H1 (cell line): ENCODE measurements at regions not wholly inside any gene's neighbourhood (a gene's known extent, or its start where the extent isn't known, plus 50 kb on each side); places are given as distances from the start of the nearest gene placed in this dataset.

Experiments
- CTCF ChIA-PET: fragments of 300-600 bp; sonication (Branson Sonifier 250); formaldehyde crosslinking; loops from one replicate; lab custom pipeline; 2021; ENCODE audit not compliant: partially characterized antibody; lab: Charles Lee
- POLR2A ChIA-PET: fragments of 300-600 bp; sonication (Branson Sonifier 250); formaldehyde crosslinking; loops from one replicate; lab custom pipeline; 2021; ENCODE audit warnings: inconsistent platforms; ENCODE audit not compliant: partially characterized antibody; lab: Charles Lee
- DNase-seq, 2 experiments: peaks; one replicate each; pipeline versions ENCODE4 v3.0.0 to v3.0.0-alpha.2; 2010 to 2022; ENCODE audit warnings: low spot score in 2 of 2, low read depth in 1 of 2, mixed read lengths in 1 of 2
- FAIRE-seq: peaks from 2 replicates; lab custom pipeline; 2011; peaks lifted over from hg19 to GRCh38; lab: Jason Lieb, UNC
- H2AFZ ChIP-seq: 2 replicates; pipeline ENCODE4 v1.8.1; 2012; ENCODE audit warnings: low read length, inconsistent platforms
- H2AK5ac ChIP-seq: 2 replicates; pipeline ENCODE4 v1.6.1; 2013; ENCODE audit warnings: low read depth, low read length
- H2BK120ac ChIP-seq: replicated peaks from 2 replicates; pipeline ENCODE3; 2013; ENCODE audit warnings: low read depth, low read length, inconsistent platforms
- H2BK12ac ChIP-seq: 2 replicates; pipeline ENCODE4 v1.6.1; 2013; ENCODE audit warnings: low read depth, low read length
- H2BK15ac ChIP-seq: 2 replicates; pipeline ENCODE4 v1.6.1; 2013; ENCODE audit warnings: low read length
- H2BK20ac ChIP-seq: 2 replicates; pipeline ENCODE4 v1.6.1; 2013; ENCODE audit warnings: low read length
- H2BK5ac ChIP-seq: 2 replicates; pipeline ENCODE4 v1.6.1; 2013; ENCODE audit warnings: low read depth, low read length
- H3K14ac ChIP-seq: 2 replicates; pipeline ENCODE4 v1.6.1; 2013; ENCODE audit warnings: inconsistent platforms; ENCODE audit not compliant: insufficient read length
- H3K18ac ChIP-seq: 2 replicates; pipeline ENCODE4 v1.6.1; 2013; ENCODE audit warnings: low read length; ENCODE audit errors: extremely low read depth
- H3K23ac ChIP-seq: 2 replicates; pipeline ENCODE4 v1.6.1; 2013; ENCODE audit warnings: inconsistent platforms; ENCODE audit not compliant: insufficient read length
- H3K23me2 ChIP-seq: 2 replicates; pipeline ENCODE4 v1.6.1; 2013; ENCODE audit warnings: low read depth, low read length
- H3K27ac ChIP-seq: 2 replicates; pipeline ENCODE4 v1.6.1; 2011; ENCODE audit warnings: low read depth, low read length, inconsistent platforms
- H3K27me3 ChIP-seq, 4 experiments: replicated peaks in 1 of 4; 1 replicate in 1 of 4; 2 replicates in 3 of 4; pipeline versions ENCODE4 v1.6.1 to v1.8.1; 2011 to 2013; ENCODE audit warnings: low read length in 3 of 4, mild to moderate bottlenecking in 3 of 4, inconsistent platforms in 2 of 4, mixed read lengths in 2 of 4, moderate library complexity in 1 of 4; ENCODE audit not compliant: control insufficient read depth in 3 of 4, insufficient read depth in 3 of 4; ENCODE audit errors: extremely low read depth in 1 of 4
- H3K36me3 ChIP-seq, 4 experiments: 2 replicates each; pipeline versions ENCODE4 v1.6.1 to v1.8.1; 2011 to 2013; ENCODE audit warnings: mild to moderate bottlenecking in 4 of 4, low read length in 3 of 4, moderate library complexity in 2 of 4, control low read depth in 1 of 4, inconsistent platforms in 1 of 4; ENCODE audit not compliant: insufficient read depth in 4 of 4, control insufficient read depth in 2 of 4
- H3K4ac ChIP-seq: replicated peaks from 2 replicates; pipeline ENCODE3; 2013; ENCODE audit warnings: low read length, low read depth, mixed read lengths, inconsistent platforms; ENCODE audit not compliant: insufficient read length
- H3K4me1 ChIP-seq, 4 experiments: replicated peaks in 1 of 4; 1 replicate in 1 of 4; 2 replicates in 3 of 4; pipeline versions ENCODE4 v1.6.1 to v1.8.1; 2011 to 2013; ENCODE audit warnings: low read length in 3 of 4, inconsistent platforms in 2 of 4, mixed read lengths in 1 of 4; ENCODE audit not compliant: insufficient read depth in 4 of 4, control insufficient read depth in 3 of 4
- H3K4me2 ChIP-seq, 2 experiments: 2 replicates each; pipeline versions ENCODE4 v1.6.1 to v1.8.1; 2011 to 2013; ENCODE audit warnings: low read depth in 2 of 2, low read length in 2 of 2, control low read depth in 1 of 2, inconsistent platforms in 1 of 2, mild to moderate bottlenecking in 1 of 2; ENCODE audit not compliant: insufficient read depth in 1 of 2
- H3K4me3 ChIP-seq, 4 experiments: fragments of 200-600, 300-600 bp in 1 of 4; sonication (generic), shearing (Covaris generic), sonication (Bioruptor Twin) in 1 of 4; 2 replicates each; pipeline versions ENCODE4 v1.5.1 to v1.8.1; 2011 to 2016; ENCODE audit warnings: low read length in 4 of 4, low read depth in 3 of 4, control low read depth in 2 of 4, inconsistent platforms in 2 of 4, mild to moderate bottlenecking in 2 of 4, mixed read lengths in 1 of 4, moderate library complexity in 1 of 4; ENCODE audit not compliant: insufficient read depth in 2 of 4; ENCODE audit errors: extremely low read depth in 1 of 4
- H3K56ac ChIP-seq: replicated peaks from 2 replicates; pipeline ENCODE3; 2013; ENCODE audit warnings: low read depth, mild to moderate bottlenecking, mixed read lengths, low read length, inconsistent platforms; ENCODE audit not compliant: insufficient read length
- H3K79me1 ChIP-seq: 2 replicates; pipeline ENCODE4 v1.6.1; 2013; ENCODE audit warnings: low read depth, low read length, control low read depth
- H3K79me2 ChIP-seq, 2 experiments: 2 replicates each; pipeline versions ENCODE4 v1.6.1 to v1.8.1; 2012 to 2013; ENCODE audit warnings: low read length in 2 of 2, mild to moderate bottlenecking in 2 of 2, inconsistent platforms in 1 of 2; ENCODE audit not compliant: insufficient read depth in 2 of 2, control insufficient read depth in 1 of 2
- H3K9ac ChIP-seq, 4 experiments: replicated peaks in 1 of 4; 1 replicate in 1 of 4; 2 replicates in 3 of 4; pipeline versions ENCODE4 v1.6.1 to v1.8.1; 2011 to 2013; ENCODE audit warnings: low read depth in 3 of 4, low read length in 3 of 4, control low read depth in 2 of 4, mild to moderate bottlenecking in 2 of 4, moderate library complexity in 2 of 4, inconsistent platforms in 1 of 4; ENCODE audit errors: extremely low read depth in 1 of 4
- H3K9me3 ChIP-seq, 2 experiments: 2 replicates each; pipeline versions ENCODE4 v1.6.1 to v1.8.1; 2012 to 2013; ENCODE audit warnings: mild to moderate bottlenecking in 2 of 2, moderate library complexity in 2 of 2, control low read depth in 1 of 2, inconsistent platforms in 1 of 2, low read depth in 1 of 2, low read length in 1 of 2, mixed read lengths in 1 of 2; ENCODE audit not compliant: insufficient read depth in 2 of 2
- H4K20me1 ChIP-seq, 2 experiments: replicated peaks in 1 of 2; 2 replicates each; pipeline versions ENCODE3 to v1.8.1; 2011 to 2013; ENCODE audit warnings: inconsistent platforms in 2 of 2, low read length in 2 of 2, mild to moderate bottlenecking in 1 of 2; ENCODE audit not compliant: insufficient read depth in 2 of 2, control insufficient read depth in 1 of 2
- H4K5ac ChIP-seq: 2 replicates; pipeline ENCODE4 v1.6.1; 2013; ENCODE audit warnings: low read length, low read depth, mixed read lengths, inconsistent platforms; ENCODE audit not compliant: insufficient read length
- H4K8ac ChIP-seq: 2 replicates; pipeline ENCODE4 v1.8.0; 2013; ENCODE audit warnings: mild to moderate bottlenecking, moderate library complexity, low read length, inconsistent platforms; ENCODE audit not compliant: insufficient read depth; ENCODE audit errors: extremely low read depth
- H4K91ac ChIP-seq: replicated peaks from 2 replicates; pipeline ENCODE3; 2013; ENCODE audit warnings: low read length, mixed read lengths, inconsistent platforms; ENCODE audit not compliant: insufficient read length
- ASH2L ChIP-seq: fragments of 200-600, 300-600 bp; sonication (generic); IDR thresholded peaks from one replicate; pipeline ENCODE4 v1.7.1; 2017; ENCODE audit warnings: low read length
- ATF2 ChIP-seq: IDR thresholded peaks from 2 replicates; pipeline ENCODE4 v1.6.1; 2012; ENCODE audit warnings: low read length, inconsistent platforms
- CHD2 ChIP-seq: IDR thresholded peaks from 2 replicates; pipeline ENCODE4 v1.6.1; 2012; ENCODE audit warnings: low read length, improper control_type of control experiment
- CREB1 ChIP-seq: IDR thresholded peaks from 2 replicates; pipeline ENCODE4 v1.6.1; 2012; ENCODE audit warnings: inconsistent platforms
- CTBP2 ChIP-seq: IDR thresholded peaks from 2 replicates; pipeline ENCODE4 v1.7.0; 2011; ENCODE audit warnings: borderline replicate concordance, mild to moderate bottlenecking, moderate library complexity, mixed read lengths, low read length; ENCODE audit not compliant: insufficient read depth, insufficient read length
- EP300 ChIP-seq, 2 experiments: IDR thresholded peaks; 1 replicate in 1 of 2; 2 replicates in 1 of 2; pipeline ENCODE4 v1.6.1; 2011 to 2012; ENCODE audit warnings: low read depth in 2 of 2, low read length in 2 of 2, mild to moderate bottlenecking in 2 of 2, borderline replicate concordance in 1 of 2, inconsistent platforms in 1 of 2, moderate library complexity in 1 of 2
- EZH2 ChIP-seq: fragments of 200-600 bp; sonication (generic); IDR thresholded peaks from 2 replicates; pipeline ENCODE4 v1.7.1; 2012; ENCODE audit warnings: low read depth, mild to moderate bottlenecking, moderate library complexity, low read length, inconsistent platforms; ENCODE audit not compliant: severe bottlenecking
- JUN ChIP-seq: IDR thresholded peaks from 2 replicates; pipeline ENCODE4 v1.6.1; 2011; ENCODE audit warnings: low read depth, mild to moderate bottlenecking, improper control_type of control experiment, low read length
- JUND ChIP-seq: IDR thresholded peaks from 2 replicates; pipeline ENCODE4 v1.6.1; 2011; ENCODE audit warnings: mild to moderate bottlenecking, improper control_type of control experiment, low read length
- KDM1A ChIP-seq: fragments of 200-600, 300-600 bp; sonication (generic); IDR thresholded peaks from 2 replicates; pipeline ENCODE4 v1.7.1; 2016; ENCODE audit warnings: mild to moderate bottlenecking, low read length, borderline replicate concordance
- SIN3A ChIP-seq, 2 experiments: IDR thresholded peaks in 1 of 2; conservative IDR thresholded peaks in 1 of 2; 2 replicates each; pipeline ENCODE4 v1.6.1; 2011 to 2012; ENCODE audit warnings: low read length in 2 of 2, improper control_type of control experiment in 1 of 2, low read depth in 1 of 2, mild to moderate bottlenecking in 1 of 2
- SIRT6 ChIP-seq: IDR thresholded peaks from one replicate; pipeline ENCODE4 v1.7.1; 2012; ENCODE audit warnings: low read length, inconsistent platforms
- TAF1 ChIP-seq: IDR thresholded peaks from 2 replicates; pipeline ENCODE4 v1.6.1; 2011; ENCODE audit warnings: mild to moderate bottlenecking, low read depth, low read length
- TBP ChIP-seq: IDR thresholded peaks from 2 replicates; pipeline ENCODE4 v1.6.1; 2011; ENCODE audit warnings: low read depth, low read length, improper control_type of control experiment
- WGBS, 2 experiments: shearing (Covaris generic) in 1 of 2; methylation state at CpG; one replicate each; pipeline versions ENCODE4 v1.1.6 to v1.1.7; 2013 to 2015; ENCODE audit warnings: low lambda C conversion rate in 2 of 2, mixed read lengths in 2 of 2, inconsistent platforms in 1 of 2, low coverage in 1 of 2, missing lambda C conversion rate in 1 of 2; ENCODE audit not compliant: insufficient replicate concordance in 2 of 2, insufficient coverage in 1 of 2, insufficient read length in 1 of 2; ENCODE audit errors: extremely low coverage in 1 of 2, missing lambda C conversion rate in 1 of 2; 5-methylcytosine and 5-hydroxymethylcytosine counted together

GRCh38 chr6:85355816-85356215 lies 94.1 kb upstream of the NT5E start:
- Histone ChIP-seq H3K9ac (no peak overlapping the region), H3K9me3 (no peaks in the 10 kb centered on the region), H3K27me3 (no peaks in the 10 kb centered on the region), H2BK12ac (no peak overlapping the region), H3K18ac (no peak overlapping the region), H3K36me3 (no peaks in the 10 kb centered on the region), H3K79me1 (no peaks in the 10 kb centered on the region), H4K8ac (no peak overlapping the region), H2BK20ac (no peak overlapping the region), H3K79me2 (no peaks in the 10 kb centered on the region), H4K91ac (no peak overlapping the region), H4K20me1 (no peaks in the 10 kb centered on the region), H3K14ac (no peak overlapping the region), H3K4me2 (no peak overlapping the region), H3K4me3 (no peak overlapping the region), H3K27ac (no peak overlapping the region), H2BK120ac (no peak overlapping the region), H3K23ac (no peak overlapping the region), H4K5ac (no peak overlapping the region), H2BK5ac (no peak overlapping the region), H2AFZ (no peak overlapping the region), H2BK15ac (no peak overlapping the region), H3K23me2 (no peaks in the 10 kb centered on the region), H3K4me1 (no peaks in the 10 kb centered on the region), H3K4ac (no peak overlapping the region), H3K56ac (no peak overlapping the region), H2AK5ac (no peak overlapping the region)
- FAIRE-seq (no peak), DNase-seq (no peak)
- POLR2A ChIA-PET: no interaction called here
- CTCF ChIA-PET: interaction anchor here (0.5 to 4.8 kb wide), 18 partner anchors 12 to 237 kb away, joined by 3 to 153 read pairs (median 4); no protein-coding TSS in a partner anchor
- 62% methylated on average over 2 of the region's 2 CpGs; no CpG with 5 or more reads in 1 of the 2 experiments for WGBS, 2 experiments
- no peak for TF ChIP-seq TBP
- no peak for TF ChIP-seq JUND
- no peak for TF ChIP-seq EP300 (IDR thresholded peaks at IDR 0.05; ENCODE audit: borderline replicate concordance in 1 of 2, low read depth in 2 of 2, low read length in 2 of 2)
- TF ChIP-seq CREB1: no peak
- TF ChIP-seq JUN: no peak
- no peak for TF ChIP-seq KDM1A
- no peak for TF ChIP-seq TAF1
- no peak for TF ChIP-seq ASH2L
- TF ChIP-seq CHD2: no peak
- no peak for TF ChIP-seq SIRT6
- no peak for TF ChIP-seq CTBP2
- TF ChIP-seq ATF2: no peak
- no peak for TF ChIP-seq EZH2
- TF ChIP-seq SIN3A (conservative IDR thresholded peaks at IDR 0.05 in 1 of 2, IDR thresholded peaks at IDR 0.05 in 1 of 2; ENCODE audit: low read depth in 1 of 2, low read length in 2 of 2): no peak
